ENCODE measurements at regions not wholly inside any gene's neighbourhood (a gene's known extent, or its start where the extent isn't known, plus 50 kb on each side); places are given as distances from the start of the nearest gene placed in this dataset.

GRCh38 chr1:199033661-199034060 is 394.8 kb downstream of the PTPRC start:
- TF ChIP-seq CTCF (IDR thresholded peaks at IDR 0.05): no peak
- no peak for TF ChIP-seq SIN3A (IDR thresholded peaks at IDR 0.05; ENCODE audit: borderline replicate concordance, insufficient read depth, low read depth, low read length)
- TF ChIP-seq POLR2AphosphoS5 (IDR thresholded peaks at IDR 0.05; ENCODE audit: low read depth, low read length): no peak
